Neural cell (in vitro differentiated cells): ENCODE measurements at regions not wholly inside any gene's neighbourhood (a gene's known extent, or its start where the extent isn't known, plus 50 kb on each side); places are given as distances from the start of the nearest gene placed in this dataset.

ENCODE experiments used
- H2AFZ ChIP-seq: fragments of 200-600, 300-800 bp; sonication (generic), shearing (Covaris generic); 2 replicates; pipeline ENCODE4 v1.6.0; 2014; ENCODE audit warnings: low read depth, mild to moderate bottlenecking, antibody characterized with exemption, low read length, moderate library complexity
- H3F3A ChIP-seq: fragments of 200-600 bp; shearing (Covaris generic); 2 replicates; pipeline ENCODE4 v1.6.1; 2016; ENCODE audit warnings: mild to moderate bottlenecking, moderate library complexity, mixed read lengths, antibody characterized with exemption, low read length; ENCODE audit not compliant: insufficient read depth, poor library complexity, severe bottlenecking
- H3K27ac ChIP-seq: fragments of 200-600, 300-800 bp; sonication (generic), shearing (Covaris generic); 2 replicates; pipeline ENCODE4 v1.5.1; 2014; ENCODE audit warnings: mild to moderate bottlenecking, low read length, moderate library complexity
- H3K27me3 ChIP-seq: fragments of 300-800, 200-600 bp; sonication (generic), shearing (Covaris generic); 2 replicates; pipeline ENCODE4 v1.6.0; 2014; ENCODE audit warnings: mild to moderate bottlenecking, low read depth, low read length, moderate library complexity; ENCODE audit not compliant: insufficient read depth
- H3K36me3 ChIP-seq: fragments of 300-800, 200-600 bp; sonication (generic), shearing (Covaris generic); 2 replicates; pipeline ENCODE4 v1.5.1; 2014; ENCODE audit warnings: mild to moderate bottlenecking, antibody characterized with exemption, low read length, moderate library complexity; ENCODE audit not compliant: insufficient read depth
- H3K4me2 ChIP-seq: fragments of 300-800, 200-600 bp; sonication (generic), shearing (Covaris generic); 2 replicates; pipeline ENCODE4 v1.6.0; 2014; ENCODE audit warnings: mild to moderate bottlenecking, low read length
- H3K4me3 ChIP-seq: fragments of 300-800, 200-600 bp; sonication (generic), shearing (Covaris generic); 2 replicates; pipeline ENCODE4 v1.5.1; 2014; ENCODE audit warnings: mild to moderate bottlenecking, low read length, moderate library complexity
- H3K79me2 ChIP-seq: fragments of 200-600 bp; shearing (Covaris generic); replicated peaks from 2 replicates; pipeline ENCODE4 v1.6.0; 2014; ENCODE audit warnings: mild to moderate bottlenecking, low read length, moderate library complexity; ENCODE audit not compliant: insufficient read depth
- H3K9ac ChIP-seq: fragments of 300-800, 200-600 bp; sonication (generic), shearing (Covaris generic); 2 replicates; pipeline ENCODE4 v1.6.1; 2016; ENCODE audit warnings: mild to moderate bottlenecking, low read length, mixed read lengths
- H3K9me2 ChIP-seq: fragments of 200-600 bp; shearing (Covaris generic); 2 replicates; pipeline ENCODE4 v1.6.1; 2016; ENCODE audit warnings: mild to moderate bottlenecking, low read length, mixed read lengths; ENCODE audit not compliant: insufficient read depth
- H3K9me3 ChIP-seq: fragments of 200-600, 300-800 bp; sonication (generic), shearing (Covaris generic); 2 replicates; pipeline ENCODE4 v1.6.1; 2016; ENCODE audit warnings: mild to moderate bottlenecking, mixed run types, low read length, moderate library complexity, mixed read lengths
- H4K20me1 ChIP-seq: fragments of 200-600 bp; shearing (Covaris generic); 2 replicates; pipeline ENCODE4 v1.6.1; 2016; ENCODE audit warnings: mild to moderate bottlenecking, mixed run types; ENCODE audit not compliant: insufficient read depth
- EP300 ChIP-seq: fragments of 450-650 bp; conservative IDR thresholded peaks from 2 replicates; pipeline ENCODE4 v1.6.1; 2014; ENCODE audit warnings: antibody characterized with exemption, mild to moderate bottlenecking, moderate library complexity; ENCODE audit not compliant: poor library complexity, severe bottlenecking
- EZH2 ChIP-seq: fragments of 200-600, 300-800 bp; shearing (Covaris generic), sonication (generic); IDR thresholded peaks from 2 replicates; pipeline ENCODE4 v1.6.1; 2014; ENCODE audit warnings: antibody characterized with exemption, low read length, borderline replicate concordance, mild to moderate bottlenecking; ENCODE audit not compliant: insufficient read depth, poor library complexity, severe bottlenecking
- MXI1 ChIP-seq: fragments of 450-650 bp; conservative IDR thresholded peaks from 2 replicates; pipeline ENCODE4 v1.6.1; 2014; ENCODE audit warnings: antibody characterized with exemption, mild to moderate bottlenecking; ENCODE audit not compliant: poor library complexity, severe bottlenecking
- POLR2AphosphoS5 ChIP-seq: IDR thresholded peaks from 2 replicates; pipeline ENCODE4 v1.6.1; 2012
- RAD21 ChIP-seq: fragments of 450-650 bp; conservative IDR thresholded peaks from 2 replicates; pipeline ENCODE4 v1.6.1; 2014; ENCODE audit warnings: antibody characterized with exemption, mild to moderate bottlenecking, moderate library complexity
- SMC3 ChIP-seq: fragments of 450-650 bp; conservative IDR thresholded peaks from 2 replicates; pipeline ENCODE4 v1.6.1; 2014; ENCODE audit warnings: antibody characterized with exemption, mild to moderate bottlenecking, moderate library complexity; ENCODE audit not compliant: poor library complexity
- TAF1 ChIP-seq: IDR thresholded peaks from 2 replicates; pipeline ENCODE4 v1.6.1; 2012; ENCODE audit warnings: low read depth
- TF ChIP-seq, protein P1 (sequence below): fragments of 450-650 bp; IDR thresholded peaks from 2 replicates; pipeline ENCODE4 v1.5.1; 2014; ENCODE audit warnings: antibody characterized with exemption, mild to moderate bottlenecking, moderate library complexity; ENCODE audit not compliant: poor library complexity, severe bottlenecking
- TF ChIP-seq, protein P2 (sequence below): IDR thresholded peaks from 2 replicates; pipeline ENCODE4 v1.6.1; 2012; ENCODE audit warnings: borderline replicate concordance

DNA sequence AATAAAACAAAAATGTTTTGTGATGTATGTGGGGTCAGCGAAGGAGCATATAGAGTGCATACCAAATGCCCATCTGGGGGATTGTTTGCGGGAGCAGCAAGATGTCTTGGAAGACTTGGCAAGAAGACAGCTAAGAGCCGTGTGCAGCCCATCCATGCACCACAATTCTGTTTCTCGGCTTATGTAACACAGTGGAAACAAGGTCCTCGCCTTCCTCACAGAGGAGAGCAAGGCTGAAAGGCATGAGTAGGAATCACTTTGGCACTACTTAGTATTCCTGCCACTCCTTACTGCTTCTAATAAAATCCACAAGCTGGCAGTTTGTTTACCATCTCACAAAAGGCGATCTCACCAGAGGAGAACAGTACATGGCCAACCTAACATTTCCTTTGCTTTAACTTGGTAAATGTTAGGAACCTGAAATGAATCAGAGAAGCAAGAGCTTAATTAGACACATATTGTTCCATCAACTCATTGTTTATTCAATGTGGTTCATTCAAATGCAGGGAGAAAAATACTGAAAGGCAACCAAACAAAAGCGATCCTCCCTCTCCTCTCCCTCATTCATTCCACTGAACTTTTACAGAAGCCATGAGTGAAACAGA is 648.1 kb downstream of the ACTL7B start:
- no peaks in the 10 kb centered on the region for H3K27me3 ChIP-seq
- H3F3A ChIP-seq = no peaks in the 10 kb centered on the region
- no peaks in the 10 kb centered on the region for H3K9me3 ChIP-seq
- no peak overlapping the region for H2AFZ ChIP-seq
- no peak overlapping the region for H3K27ac ChIP-seq
- no peaks in the 10 kb centered on the region for H3K36me3 ChIP-seq
- no peaks in the 10 kb centered on the region for H4K20me1 ChIP-seq
- H3K4me2 ChIP-seq = no peak overlapping the region
- no peaks in the 10 kb centered on the region for H3K79me2 ChIP-seq
- no peaks in the 10 kb centered on the region for H3K9me2 ChIP-seq
- H3K9ac ChIP-seq = no peak overlapping the region
- no peak for TF ChIP-seq EP300
- TF ChIP-seq, protein P1, sequence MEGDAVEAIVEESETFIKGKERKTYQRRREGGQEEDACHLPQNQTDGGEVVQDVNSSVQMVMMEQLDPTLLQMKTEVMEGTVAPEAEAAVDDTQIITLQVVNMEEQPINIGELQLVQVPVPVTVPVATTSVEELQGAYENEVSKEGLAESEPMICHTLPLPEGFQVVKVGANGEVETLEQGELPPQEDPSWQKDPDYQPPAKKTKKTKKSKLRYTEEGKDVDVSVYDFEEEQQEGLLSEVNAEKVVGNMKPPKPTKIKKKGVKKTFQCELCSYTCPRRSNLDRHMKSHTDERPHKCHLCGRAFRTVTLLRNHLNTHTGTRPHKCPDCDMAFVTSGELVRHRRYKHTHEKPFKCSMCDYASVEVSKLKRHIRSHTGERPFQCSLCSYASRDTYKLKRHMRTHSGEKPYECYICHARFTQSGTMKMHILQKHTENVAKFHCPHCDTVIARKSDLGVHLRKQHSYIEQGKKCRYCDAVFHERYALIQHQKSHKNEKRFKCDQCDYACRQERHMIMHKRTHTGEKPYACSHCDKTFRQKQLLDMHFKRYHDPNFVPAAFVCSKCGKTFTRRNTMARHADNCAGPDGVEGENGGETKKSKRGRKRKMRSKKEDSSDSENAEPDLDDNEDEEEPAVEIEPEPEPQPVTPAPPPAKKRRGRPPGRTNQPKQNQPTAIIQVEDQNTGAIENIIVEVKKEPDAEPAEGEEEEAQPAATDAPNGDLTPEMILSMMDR = no peak
- TF ChIP-seq SMC3 = no peak
- TF ChIP-seq POLR2AphosphoS5 = no peak
- H3K4me3 ChIP-seq = no peak overlapping the region

DNA sequence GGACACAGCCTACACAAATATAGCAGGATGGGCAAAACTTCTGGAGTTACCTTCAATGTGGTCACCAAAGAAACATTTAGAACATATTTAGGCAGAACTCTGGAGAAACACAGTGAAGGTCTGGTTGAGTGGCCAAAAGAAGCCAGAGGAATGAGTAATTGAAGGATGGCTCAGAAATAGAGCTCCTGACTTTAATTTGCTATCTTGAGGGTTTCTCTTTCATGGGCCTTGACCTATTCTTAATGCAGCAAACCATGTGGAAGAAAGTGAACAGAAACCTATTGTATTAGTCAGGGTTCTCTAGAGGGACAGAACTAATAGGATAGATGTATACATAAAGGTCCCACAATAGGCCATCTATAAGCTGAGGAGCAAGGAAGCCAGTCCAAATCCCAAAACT is 650.5 kb downstream of the ACTL7B start:
- no peak overlapping the region for H3K4me3 ChIP-seq
- H3F3A ChIP-seq = no peaks in the 10 kb centered on the region
- H3K4me2 ChIP-seq = no peak overlapping the region
- no peaks in the 10 kb centered on the region for H3K9me2 ChIP-seq
- TF ChIP-seq MXI1 = no peak
- no peak for TF ChIP-seq RAD21
- TF ChIP-seq POLR2AphosphoS5 = no peak
- no peak for TF ChIP-seq SMC3
- TF ChIP-seq EP300 = no peak
- H2AFZ ChIP-seq = no peak overlapping the region
- no peaks in the 10 kb centered on the region for H3K9me3 ChIP-seq
- no peaks in the 10 kb centered on the region for H3K27me3 ChIP-seq
- H4K20me1 ChIP-seq = no peaks in the 10 kb centered on the region
- H3K36me3 ChIP-seq = no peaks in the 10 kb centered on the region
- H3K9ac ChIP-seq = no peak overlapping the region
- H3K79me2 ChIP-seq = no peaks in the 10 kb centered on the region
- H3K27ac ChIP-seq = no peak overlapping the region

DNA sequence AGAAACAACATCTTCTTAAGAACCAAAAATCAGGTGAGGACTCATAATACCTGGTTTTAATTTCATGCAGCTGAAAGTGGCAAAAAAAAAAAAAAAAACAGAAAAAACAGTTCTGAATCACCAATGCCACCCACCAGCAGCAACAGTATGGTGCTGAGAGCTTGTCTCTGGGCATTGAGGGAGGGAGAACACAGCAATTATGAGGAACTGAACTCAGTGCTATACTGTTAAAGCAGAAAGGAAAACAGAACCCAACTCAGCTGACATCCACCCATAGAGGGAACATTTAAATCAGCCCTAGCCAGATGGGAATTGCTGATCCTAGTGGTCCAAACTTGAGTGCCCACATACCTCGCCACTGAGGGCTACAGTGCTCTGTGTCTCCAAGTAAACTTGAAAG is 657.9 kb downstream of the ACTL7B start:
- no peak overlapping the region for H3K27ac ChIP-seq
- no peaks in the 10 kb centered on the region for H3K36me3 ChIP-seq
- no peaks in the 10 kb centered on the region for H4K20me1 ChIP-seq
- no peak overlapping the region for H2AFZ ChIP-seq
- no peak overlapping the region for H3K4me2 ChIP-seq
- no peaks in the 10 kb centered on the region for H3K79me2 ChIP-seq
- H3K9ac ChIP-seq = no peak overlapping the region
- TF ChIP-seq RAD21 (no peak), MXI1 (no peak), POLR2AphosphoS5 (no peak), EP300 (no peak), SMC3 (no peak), TAF1 (no peak), EZH2 (no peak)
- TF ChIP-seq, protein P2, sequence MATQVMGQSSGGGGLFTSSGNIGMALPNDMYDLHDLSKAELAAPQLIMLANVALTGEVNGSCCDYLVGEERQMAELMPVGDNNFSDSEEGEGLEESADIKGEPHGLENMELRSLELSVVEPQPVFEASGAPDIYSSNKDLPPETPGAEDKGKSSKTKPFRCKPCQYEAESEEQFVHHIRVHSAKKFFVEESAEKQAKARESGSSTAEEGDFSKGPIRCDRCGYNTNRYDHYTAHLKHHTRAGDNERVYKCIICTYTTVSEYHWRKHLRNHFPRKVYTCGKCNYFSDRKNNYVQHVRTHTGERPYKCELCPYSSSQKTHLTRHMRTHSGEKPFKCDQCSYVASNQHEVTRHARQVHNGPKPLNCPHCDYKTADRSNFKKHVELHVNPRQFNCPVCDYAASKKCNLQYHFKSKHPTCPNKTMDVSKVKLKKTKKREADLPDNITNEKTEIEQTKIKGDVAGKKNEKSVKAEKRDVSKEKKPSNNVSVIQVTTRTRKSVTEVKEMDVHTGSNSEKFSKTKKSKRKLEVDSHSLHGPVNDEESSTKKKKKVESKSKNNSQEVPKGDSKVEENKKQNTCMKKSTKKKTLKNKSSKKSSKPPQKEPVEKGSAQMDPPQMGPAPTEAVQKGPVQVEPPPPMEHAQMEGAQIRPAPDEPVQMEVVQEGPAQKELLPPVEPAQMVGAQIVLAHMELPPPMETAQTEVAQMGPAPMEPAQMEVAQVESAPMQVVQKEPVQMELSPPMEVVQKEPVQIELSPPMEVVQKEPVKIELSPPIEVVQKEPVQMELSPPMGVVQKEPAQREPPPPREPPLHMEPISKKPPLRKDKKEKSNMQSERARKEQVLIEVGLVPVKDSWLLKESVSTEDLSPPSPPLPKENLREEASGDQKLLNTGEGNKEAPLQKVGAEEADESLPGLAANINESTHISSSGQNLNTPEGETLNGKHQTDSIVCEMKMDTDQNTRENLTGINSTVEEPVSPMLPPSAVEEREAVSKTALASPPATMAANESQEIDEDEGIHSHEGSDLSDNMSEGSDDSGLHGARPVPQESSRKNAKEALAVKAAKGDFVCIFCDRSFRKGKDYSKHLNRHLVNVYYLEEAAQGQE = no peak
- TF ChIP-seq, protein P1 = no peak
- no peaks in the 10 kb centered on the region for H3K27me3 ChIP-seq
- H3F3A ChIP-seq = no peaks in the 10 kb centered on the region
- no peak overlapping the region for H3K4me3 ChIP-seq
- H3K9me2 ChIP-seq = no peaks in the 10 kb centered on the region
- H3K9me3 ChIP-seq = no peaks in the 10 kb centered on the region
